IPS-18a (cell line): ENCODE measurements at regions not wholly inside any gene's neighbourhood (a gene's known extent, or its start where the extent isn't known, plus 50 kb on each side); places are given as distances from the start of the nearest gene placed in this dataset.

Experiments used
- H3K27ac ChIP-seq: one replicate; pipeline ENCODE4 v1.5.1; 2013; ENCODE audit warnings: low read length
- H3K27me3 ChIP-seq: one replicate; pipeline ENCODE4 v1.6.1; 2013; ENCODE audit warnings: mild to moderate bottlenecking, low read length; ENCODE audit not compliant: control insufficient read depth, insufficient read depth
- H3K36me3 ChIP-seq: one replicate; pipeline ENCODE4 v1.6.1; 2013; ENCODE audit warnings: low read depth, low read length; ENCODE audit not compliant: control insufficient read depth
- H3K4me1 ChIP-seq: one replicate; pipeline ENCODE4 v1.6.1; 2013; ENCODE audit warnings: low read depth, low read length; ENCODE audit not compliant: control insufficient read depth
- H3K4me3 ChIP-seq: one replicate; pipeline ENCODE4 v1.5.1; 2013; ENCODE audit warnings: low read length
- H3K9ac ChIP-seq: one replicate; pipeline ENCODE4 v1.6.1; 2013; ENCODE audit warnings: mild to moderate bottlenecking, low read length, moderate library complexity
- H3K9me3 ChIP-seq: one replicate; pipeline ENCODE4 v1.6.1; 2013; ENCODE audit warnings: low read depth, low read length; ENCODE audit not compliant: control insufficient read depth

DNA sequence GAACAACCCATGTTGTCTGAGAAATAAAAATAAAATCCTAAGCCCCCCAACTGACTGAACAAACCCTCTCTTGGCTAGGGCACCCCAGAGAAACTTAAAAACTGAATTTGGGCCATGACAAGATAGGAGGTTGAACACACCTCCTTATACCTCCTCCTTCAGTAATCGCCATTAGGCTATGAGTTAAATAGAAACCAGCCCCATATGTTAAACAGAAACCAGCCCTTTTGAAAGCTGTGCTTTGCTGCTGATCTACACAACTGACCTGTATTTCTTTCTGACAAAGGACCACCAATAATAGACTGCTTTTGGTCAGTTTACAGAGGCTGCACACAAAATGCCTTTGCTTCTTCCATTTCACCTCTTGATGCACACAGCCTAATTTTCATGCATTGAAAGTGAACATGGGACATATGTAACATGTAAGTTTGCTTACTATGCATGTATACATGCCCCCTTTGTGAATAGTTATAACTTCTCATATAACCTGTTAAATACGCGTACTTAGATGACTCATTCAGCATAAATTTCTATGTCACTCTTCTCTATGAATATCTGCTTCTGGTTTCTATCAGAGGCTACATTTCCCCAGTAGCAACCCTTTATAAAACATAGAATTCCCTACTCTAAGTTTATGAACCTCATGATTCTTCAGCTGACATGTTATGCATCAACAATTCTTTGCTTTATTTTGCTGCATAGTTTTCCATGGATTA, 462.9 kb downstream of the COL12A1 start:
- Histone ChIP-seq H3K27ac (no peak overlapping the region), H3K9me3 (no peaks in the 10 kb centered on the region), H3K9ac (no peak overlapping the region), H3K36me3 (no peaks in the 10 kb centered on the region), H3K4me3 (no peak overlapping the region), H3K27me3 (no peaks in the 10 kb centered on the region), H3K4me1 (no peaks in the 10 kb centered on the region)

DNA sequence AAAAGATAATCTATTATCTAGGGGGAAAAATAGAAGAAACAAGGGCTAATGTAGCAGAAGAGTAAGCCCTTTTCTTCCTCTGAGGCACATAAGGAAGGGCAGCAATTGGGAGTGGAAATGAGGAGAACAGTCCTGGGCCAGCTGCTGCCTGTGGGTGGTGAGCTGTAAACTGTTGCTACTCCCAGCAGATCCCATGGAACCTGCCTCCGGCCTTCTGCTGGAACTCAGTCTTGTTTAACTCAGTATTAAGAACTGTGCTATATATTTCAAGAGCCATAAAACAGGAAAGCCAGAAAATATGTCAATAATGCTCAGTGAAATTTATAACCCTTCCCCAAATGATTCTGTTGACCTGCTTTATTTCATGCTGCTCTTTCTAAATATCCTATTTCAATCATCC, 464.2 kb downstream of the COL12A1 start:
- H3K4me3 ChIP-seq, result no peak overlapping the region
- no peaks in the 10 kb centered on the region for H3K4me1 ChIP-seq
- no peaks in the 10 kb centered on the region for H3K27me3 ChIP-seq
- H3K9ac ChIP-seq, result no peak overlapping the region
- H3K9me3 ChIP-seq, result no peaks in the 10 kb centered on the region
- no peaks in the 10 kb centered on the region for H3K36me3 ChIP-seq
- H3K27ac ChIP-seq, result no peak overlapping the region

DNA sequence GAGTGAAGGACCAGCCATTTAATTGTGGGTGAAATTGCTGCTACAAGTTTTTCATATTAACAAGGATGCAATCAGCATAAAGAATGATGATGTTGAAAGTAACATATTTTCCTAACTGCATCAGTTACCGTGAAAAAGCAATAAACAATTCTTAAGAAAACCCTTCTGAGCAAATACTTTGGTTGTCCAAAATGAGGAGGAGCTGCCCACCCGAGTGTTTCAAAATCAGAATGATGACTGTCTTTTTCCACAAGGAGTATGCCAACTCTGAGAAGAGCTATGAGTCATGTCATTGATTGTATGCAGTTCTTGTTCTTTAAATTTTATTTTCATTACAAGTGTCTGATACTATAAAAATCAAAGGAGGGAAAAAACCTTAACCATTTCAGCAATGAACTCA, 470.5 kb downstream of the COL12A1 start:
- no peak overlapping the region for H3K9ac ChIP-seq
- no peak overlapping the region for H3K4me3 ChIP-seq
- H3K27ac ChIP-seq, result no peak overlapping the region
- no peaks in the 10 kb centered on the region for H3K4me1 ChIP-seq
- no peaks in the 10 kb centered on the region for H3K27me3 ChIP-seq
- no peaks in the 10 kb centered on the region for H3K36me3 ChIP-seq
- no peaks in the 10 kb centered on the region for H3K9me3 ChIP-seq

DNA sequence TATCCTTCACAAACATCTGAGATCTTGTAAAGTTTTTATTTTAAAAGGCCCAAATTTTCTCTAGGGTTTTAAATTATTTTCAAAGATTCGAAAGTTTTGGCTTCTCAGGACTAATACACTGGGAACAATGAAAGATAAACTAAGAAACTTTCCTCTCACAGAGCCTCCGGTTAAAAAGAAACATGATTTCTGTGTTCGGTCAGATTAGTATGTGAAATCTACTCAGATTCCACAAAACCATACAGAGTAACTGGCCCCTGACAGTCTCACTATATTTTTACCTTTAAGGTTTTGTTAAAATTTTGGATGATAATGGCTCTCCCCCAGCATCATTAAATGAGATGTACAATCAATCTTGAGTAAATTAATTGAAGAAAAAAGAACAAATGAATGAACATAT, 471.0 kb downstream of the COL12A1 start:
- H3K27ac ChIP-seq, result no peak overlapping the region

DNA sequence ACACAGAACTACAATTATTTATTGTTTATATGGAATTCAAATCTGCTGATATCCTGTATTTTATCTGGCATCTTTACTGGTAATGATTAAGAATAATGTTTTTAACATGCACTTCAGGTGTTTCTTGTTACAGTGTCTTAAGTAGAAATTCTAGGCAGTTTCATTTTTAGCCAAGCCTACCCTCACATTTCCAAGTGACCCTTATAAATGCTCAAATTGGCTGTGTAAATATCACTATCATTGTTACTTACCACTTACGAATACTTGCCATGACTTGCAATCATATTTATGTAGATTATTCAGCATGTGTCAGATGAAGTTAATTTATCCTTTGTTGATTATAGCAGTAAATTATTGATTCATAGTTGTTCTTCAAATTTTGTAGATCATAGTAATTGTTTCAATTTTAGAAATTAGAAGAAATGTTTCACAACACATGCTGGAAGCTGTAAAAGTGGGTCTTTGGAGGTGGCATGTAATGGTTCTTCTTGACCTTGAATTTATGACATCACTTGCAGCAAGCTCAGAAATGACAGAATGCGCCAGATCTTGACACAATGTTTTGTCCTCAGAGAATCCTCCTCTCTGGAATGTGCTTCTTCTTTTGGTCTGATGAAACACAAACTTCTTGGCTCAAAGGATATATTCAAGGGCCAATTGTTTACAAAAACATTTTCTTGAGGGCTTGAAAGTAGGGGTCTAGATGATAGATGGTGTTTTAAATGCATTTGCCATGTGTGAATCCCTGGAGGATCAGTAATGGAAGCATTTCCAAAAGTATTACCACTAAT, 471.8 kb downstream of the COL12A1 start:
- no peak overlapping the region for H3K27ac ChIP-seq
- no peaks in the 10 kb centered on the region for H3K4me1 ChIP-seq
- no peaks in the 10 kb centered on the region for H3K9me3 ChIP-seq
- H3K9ac ChIP-seq, result no peak overlapping the region
- no peak overlapping the region for H3K4me3 ChIP-seq
- H3K36me3 ChIP-seq, result no peaks in the 10 kb centered on the region
- H3K27me3 ChIP-seq, result no peaks in the 10 kb centered on the region

More for the DNA sequence above, 471.0 kb downstream of the COL12A1 start:
- Histone ChIP-seq H3K36me3 (no peaks in the 10 kb centered on the region), H3K9ac (no peak overlapping the region), H3K27me3 (no peaks in the 10 kb centered on the region), H3K9me3 (no peaks in the 10 kb centered on the region), H3K4me3 (no peak overlapping the region), H3K4me1 (no peaks in the 10 kb centered on the region)

DNA sequence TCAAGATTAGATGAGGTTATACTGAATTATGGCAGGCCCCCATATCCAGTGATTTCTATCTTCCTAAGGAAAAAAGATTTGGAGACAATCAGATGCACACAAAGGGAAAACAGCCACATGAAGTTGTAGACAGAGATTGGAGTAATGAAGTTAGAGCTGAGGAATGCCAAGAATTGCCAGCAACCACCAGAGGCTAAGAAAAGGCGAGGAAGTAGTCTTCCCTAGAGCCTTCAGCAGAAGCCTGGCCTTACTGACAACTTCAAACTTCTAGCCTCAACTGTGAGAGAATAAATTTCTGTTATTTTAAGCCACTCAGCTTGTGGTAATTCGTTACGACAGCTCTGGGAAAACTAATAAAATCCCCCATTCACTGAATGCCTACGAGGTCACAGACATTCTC, 473.9 kb downstream of the COL12A1 start:
- Histone ChIP-seq H3K9me3 (no peaks in the 10 kb centered on the region), H3K36me3 (no peaks in the 10 kb centered on the region), H3K27ac (no peak overlapping the region), H3K4me3 (no peak overlapping the region), H3K27me3 (no peaks in the 10 kb centered on the region), H3K9ac (no peak overlapping the region), H3K4me1 (no peaks in the 10 kb centered on the region)

DNA sequence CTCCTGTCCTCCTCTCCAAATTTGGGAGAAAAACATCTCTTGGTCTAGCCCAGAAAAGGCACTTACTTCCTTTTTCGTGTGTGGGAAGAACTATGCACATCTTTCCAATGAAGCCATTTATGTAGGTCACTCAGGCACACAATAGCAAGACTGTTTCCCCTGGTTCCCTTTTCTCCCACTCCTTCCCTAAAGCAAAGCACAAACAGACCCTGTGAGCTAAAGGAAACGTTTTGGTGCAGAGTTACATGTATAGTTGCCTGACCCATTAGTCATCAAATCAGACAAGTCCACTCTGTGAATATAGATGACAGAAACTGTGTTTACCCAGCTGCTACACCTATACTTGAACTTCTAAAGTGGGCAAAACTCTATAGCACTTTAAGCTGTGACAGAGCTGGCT, 474.6 kb downstream of the COL12A1 start:
- no peaks in the 10 kb centered on the region for H3K36me3 ChIP-seq
- no peaks in the 10 kb centered on the region for H3K9me3 ChIP-seq
- H3K27ac ChIP-seq, result no peak overlapping the region
- H3K9ac ChIP-seq, result no peak overlapping the region
- no peaks in the 10 kb centered on the region for H3K27me3 ChIP-seq
- H3K4me3 ChIP-seq, result no peak overlapping the region
- no peaks in the 10 kb centered on the region for H3K4me1 ChIP-seq

DNA sequence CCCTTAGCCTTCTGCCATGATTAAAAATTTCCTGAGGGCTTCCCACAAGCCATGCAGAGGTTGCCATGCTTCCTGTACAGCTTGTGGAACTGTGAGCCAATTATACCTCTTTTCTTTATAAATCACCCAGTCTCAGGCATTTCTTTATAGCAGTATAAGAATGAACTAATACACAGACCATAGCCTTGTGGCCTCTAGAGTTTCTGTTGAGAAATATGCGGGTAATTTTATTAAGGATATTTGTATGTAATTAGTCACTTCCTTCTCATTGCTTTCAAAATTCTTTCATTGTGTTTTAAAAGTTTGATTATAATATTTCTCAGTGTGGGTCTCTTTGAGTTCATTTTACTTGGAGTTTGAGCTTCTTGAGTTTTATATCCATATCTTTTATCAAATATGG, 484.9 kb downstream of the COL12A1 start:
- Histone ChIP-seq H3K36me3 (no peaks in the 10 kb centered on the region), H3K4me1 (no peaks in the 10 kb centered on the region), H3K27me3 (no peaks in the 10 kb centered on the region), H3K9ac (no peak overlapping the region), H3K4me3 (no peak overlapping the region), H3K9me3 (no peaks in the 10 kb centered on the region), H3K27ac (no peak overlapping the region)

DNA sequence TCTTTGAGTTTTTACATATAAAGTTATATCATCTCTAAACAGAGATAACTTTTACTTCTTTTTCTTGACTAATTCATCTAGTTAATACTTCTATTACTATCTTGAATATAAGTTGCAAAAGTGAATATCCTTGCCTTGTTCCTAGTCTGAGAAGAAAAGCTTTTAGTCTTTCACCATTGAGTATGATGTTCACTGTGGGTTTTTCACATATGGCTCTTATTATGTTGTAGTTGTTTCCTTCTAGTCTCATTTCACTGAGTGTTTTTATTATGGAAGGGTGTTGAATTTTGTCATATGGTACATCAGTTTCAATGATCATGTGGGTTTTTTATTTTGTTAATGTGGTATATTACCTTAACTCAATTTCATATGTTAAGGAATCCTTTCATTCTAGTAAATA, 488.3 kb downstream of the COL12A1 start:
- Histone ChIP-seq H3K9ac (no peak overlapping the region), H3K4me1 (no peaks in the 10 kb centered on the region), H3K27me3 (no peaks in the 10 kb centered on the region), H3K9me3 (no peaks in the 10 kb centered on the region), H3K36me3 (no peaks in the 10 kb centered on the region), H3K4me3 (no peak overlapping the region), H3K27ac (no peak overlapping the region)

DNA sequence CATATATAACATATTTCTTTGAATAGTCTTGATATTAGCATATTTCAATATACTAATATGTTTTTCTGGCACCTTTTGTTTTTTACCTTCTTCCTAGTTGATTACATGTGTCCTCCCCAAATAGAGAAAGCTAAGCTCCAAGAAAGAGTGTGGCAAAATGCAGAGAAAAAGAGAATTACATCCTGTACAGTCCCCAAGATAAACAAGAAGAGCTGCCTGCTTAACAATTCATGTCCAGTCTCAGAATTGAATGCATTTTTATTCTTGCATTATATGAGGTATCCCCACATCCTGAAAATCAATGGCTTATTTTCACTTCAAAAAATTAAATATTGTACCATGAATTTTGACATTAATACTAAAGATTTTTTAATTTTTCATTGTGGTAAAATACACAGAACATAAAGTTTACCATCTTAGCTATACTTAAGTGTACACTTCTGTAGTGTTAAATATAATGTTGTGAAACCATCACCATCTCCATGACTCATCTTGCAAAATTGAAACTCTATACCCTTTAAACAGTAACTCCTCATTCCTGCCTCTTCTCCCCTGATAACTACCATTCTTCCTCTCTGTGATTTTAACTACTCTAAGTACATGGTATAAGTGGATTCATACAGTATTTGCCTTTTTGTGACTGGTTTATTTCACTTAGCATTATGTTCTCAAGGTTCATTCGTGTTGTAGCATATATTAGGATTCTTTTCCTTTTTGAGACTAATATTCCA, 490.3 kb downstream of the COL12A1 start:
- Histone ChIP-seq H3K9ac (no peak overlapping the region), H3K9me3 (no peaks in the 10 kb centered on the region), H3K27me3 (no peaks in the 10 kb centered on the region), H3K4me3 (no peak overlapping the region), H3K36me3 (no peaks in the 10 kb centered on the region), H3K4me1 (no peaks in the 10 kb centered on the region), H3K27ac (no peak overlapping the region)

DNA sequence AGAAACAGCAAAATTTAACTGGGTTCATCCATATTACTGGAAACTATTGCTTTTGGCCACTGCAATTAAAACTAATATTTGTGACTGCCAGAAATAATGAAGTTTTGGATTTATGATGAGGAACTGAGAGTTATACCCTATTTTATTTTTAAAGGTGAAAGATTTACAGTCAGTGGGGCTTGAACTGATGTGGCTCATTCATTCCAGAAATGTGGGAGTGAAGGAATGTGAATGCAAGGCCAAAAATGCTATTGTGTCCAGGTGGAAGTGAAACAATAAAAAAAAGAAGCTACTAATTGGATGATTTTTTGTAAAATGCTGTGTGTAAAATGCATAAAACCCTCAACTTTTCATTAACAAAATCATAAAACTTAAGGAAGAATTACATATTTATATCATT, 491.9 kb downstream of the COL12A1 start:
- no peak overlapping the region for H3K9ac ChIP-seq
- H3K27me3 ChIP-seq, result no peaks in the 10 kb centered on the region
- H3K4me1 ChIP-seq, result no peaks in the 10 kb centered on the region
- no peak overlapping the region for H3K27ac ChIP-seq
- H3K36me3 ChIP-seq, result no peaks in the 10 kb centered on the region
- no peaks in the 10 kb centered on the region for H3K9me3 ChIP-seq
- no peak overlapping the region for H3K4me3 ChIP-seq
